NCI-H2029 (cell line): ENCODE measurements at regions not wholly inside any gene's neighbourhood (a gene's known extent, or its start where the extent isn't known, plus 50 kb on each side); places are given as distances from the start of the nearest gene placed in this dataset.
"Not testable (repeated sequence)": the region's sequence is repeated elsewhere in the genome, so short reads cannot be mapped to it uniquely, and the experiment has no call there.

Experiments
- DNase-seq: peaks from one replicate; lab custom pipeline; 2025; lab: John Stamatoyannopoulos, UW

GRCh38 chr14:106410229-106410628 is 883.8 kb downstream of the TMEM121 start:
- DNase-seq = not testable (repeated sequence)

GRCh38 chr14:106414464-106414863 is 888.1 kb downstream of the TMEM121 start:
- no peak for DNase-seq

- DNase-seq = peak; percentile 27
Measured at GRCh38 chr14:106417224-106418049, 891.1 kb downstream of the TMEM121 start.

DNA sequence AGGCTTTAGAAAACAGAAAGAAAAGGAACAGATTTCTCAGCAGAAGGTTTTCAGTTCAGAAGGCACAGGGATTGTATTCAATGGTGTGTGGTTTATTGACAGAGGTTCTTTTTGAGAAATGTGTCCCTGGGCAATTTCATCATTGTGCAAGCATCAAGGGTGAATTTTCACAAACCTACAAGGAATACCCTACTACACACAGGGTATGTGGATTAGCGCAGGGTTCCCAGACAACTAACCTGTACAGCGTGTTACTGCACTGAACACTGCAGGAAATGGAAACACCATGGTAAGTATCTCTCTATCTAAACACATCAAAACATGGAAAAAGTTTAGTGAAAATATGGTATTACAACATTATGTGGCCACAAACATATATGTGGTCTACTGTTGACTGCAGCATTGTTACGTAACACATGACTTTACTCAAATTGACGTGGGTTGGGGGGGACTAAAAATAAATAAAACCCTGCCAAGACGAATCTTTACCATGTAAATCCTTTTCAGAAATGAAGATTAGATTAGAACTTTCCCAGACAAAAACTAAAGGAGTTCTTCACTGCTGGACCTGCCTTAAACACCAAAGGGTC is 893.1 kb downstream of the TMEM121 start:
- DNase-seq = no peak

- not testable (repeated sequence) for DNase-seq
Measured at GRCh38 chr14:106421431-106422033, 895.1 kb downstream of the TMEM121 start.

DNA sequence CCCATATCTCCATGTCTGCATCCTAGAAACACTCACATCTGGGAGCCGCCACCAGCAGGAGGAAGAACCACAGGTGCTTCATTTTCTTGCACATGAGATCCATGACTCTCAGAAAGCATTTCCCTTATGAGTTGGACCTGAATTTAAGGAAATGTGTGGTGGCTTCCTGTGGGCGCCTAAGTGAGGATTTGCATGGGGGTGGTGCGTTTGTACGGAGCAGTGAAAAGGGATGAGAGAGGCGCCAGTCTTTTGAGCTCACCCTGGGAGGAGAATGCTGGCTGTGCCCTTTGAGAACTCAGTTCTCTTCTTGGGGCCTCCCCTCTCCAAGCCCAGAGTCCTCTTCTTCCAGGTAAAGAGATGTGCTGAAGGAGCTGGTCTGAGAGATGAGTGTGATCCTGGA is 895.7 kb downstream of the TMEM121 start:
- DNase-seq = no peak

GRCh38 chr14:106425150-106425549 is 898.8 kb downstream of the TMEM121 start:
- DNase-seq = not testable (repeated sequence)

- no peak for DNase-seq
Measured at GRCh38 chr14:106436310-106436905, 910.0 kb downstream of the TMEM121 start.

- DNase-seq = no peak
Measured at GRCh38 chr14:106442857-106443256, 916.5 kb downstream of the TMEM121 start.

GRCh38 chr14:106455026-106455425 is 928.6 kb downstream of the TMEM121 start:
- DNase-seq = no peak

DNA sequence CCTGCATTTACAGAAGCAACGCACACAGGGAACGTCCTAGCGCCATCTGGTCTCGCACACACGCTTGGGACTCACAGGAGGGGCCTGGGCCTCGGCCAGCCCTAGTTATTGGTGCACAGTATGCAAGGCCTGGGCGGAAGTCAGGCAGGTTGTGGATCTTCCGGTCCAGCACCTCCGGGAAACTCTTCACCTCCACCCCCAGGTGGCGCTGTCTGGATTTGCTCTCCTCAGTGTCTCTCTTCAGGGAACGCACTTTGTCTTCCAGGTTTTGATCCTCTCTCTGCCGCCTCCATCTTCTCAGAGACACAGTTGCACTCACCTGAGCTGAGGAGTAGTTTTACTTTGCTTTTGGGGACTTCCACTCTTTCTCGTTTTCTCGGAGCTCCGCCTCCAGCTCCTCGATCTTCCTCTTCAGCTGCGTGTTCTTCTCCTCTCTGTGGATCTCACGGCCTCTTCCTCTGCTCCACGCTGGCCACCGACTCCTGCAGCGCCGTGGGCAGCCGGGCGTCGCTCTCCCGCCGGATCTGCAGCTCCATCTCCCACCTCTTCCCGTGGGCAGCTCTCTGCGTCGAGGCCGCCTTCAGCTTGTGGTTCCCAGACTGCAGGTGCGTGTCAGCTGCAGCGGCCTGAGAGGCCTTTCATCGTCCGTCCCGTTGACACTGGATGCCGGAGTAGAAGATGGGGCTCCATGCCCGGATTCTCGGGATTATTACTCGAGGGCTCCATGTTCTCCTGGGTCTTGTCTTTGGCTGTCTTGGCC is 933.8 kb downstream of the TMEM121 start:
- DNase-seq = no peak

DNA sequence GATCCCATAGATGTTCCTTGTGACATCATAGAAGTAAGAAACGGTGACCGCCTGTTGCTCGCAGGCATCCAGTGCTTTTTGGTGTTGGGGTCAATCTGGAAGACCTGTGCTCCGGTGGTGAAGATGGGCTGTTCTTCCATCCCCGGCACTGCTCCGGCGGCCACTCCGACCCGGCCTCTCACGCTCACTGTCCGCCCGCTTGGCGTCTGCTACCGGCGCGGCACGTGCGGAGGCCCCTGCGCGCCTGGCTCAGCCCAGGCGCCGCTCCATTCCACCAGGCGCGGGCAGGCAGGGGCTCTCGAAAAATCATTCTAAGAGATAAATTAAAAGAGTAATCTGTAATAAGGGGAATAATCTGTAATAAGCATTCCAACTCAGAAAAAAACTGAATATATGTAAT is 934.5 kb downstream of the TMEM121 start:
- no peak for DNase-seq

DNA sequence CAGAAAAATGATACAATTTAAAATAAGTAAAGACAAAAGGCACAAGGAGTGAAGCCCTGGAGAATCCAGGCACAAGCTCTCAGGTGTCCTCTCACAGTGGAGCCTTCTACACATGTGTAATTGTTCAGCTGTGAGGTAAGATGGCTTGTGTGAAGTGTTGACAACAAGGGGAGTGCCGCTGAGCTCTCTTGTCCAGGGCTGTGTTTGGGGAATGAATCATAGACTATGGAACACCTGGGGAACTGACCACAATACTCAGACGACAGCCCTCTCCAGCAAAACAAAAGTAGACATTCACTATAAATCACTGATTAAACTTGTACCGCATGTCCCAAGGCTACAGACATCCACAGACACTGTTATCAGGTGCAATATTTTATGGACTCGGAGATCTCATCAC is 940.1 kb downstream of the TMEM121 start:
- peak; percentile 55 for DNase-seq

- not testable (repeated sequence) for DNase-seq
Measured at GRCh38 chr14:106468869-106469268, 942.5 kb downstream of the TMEM121 start.

- DNase-seq = not testable (repeated sequence)
Measured at GRCh38 chr14:106470028-106470427, 943.6 kb downstream of the TMEM121 start.

DNA sequence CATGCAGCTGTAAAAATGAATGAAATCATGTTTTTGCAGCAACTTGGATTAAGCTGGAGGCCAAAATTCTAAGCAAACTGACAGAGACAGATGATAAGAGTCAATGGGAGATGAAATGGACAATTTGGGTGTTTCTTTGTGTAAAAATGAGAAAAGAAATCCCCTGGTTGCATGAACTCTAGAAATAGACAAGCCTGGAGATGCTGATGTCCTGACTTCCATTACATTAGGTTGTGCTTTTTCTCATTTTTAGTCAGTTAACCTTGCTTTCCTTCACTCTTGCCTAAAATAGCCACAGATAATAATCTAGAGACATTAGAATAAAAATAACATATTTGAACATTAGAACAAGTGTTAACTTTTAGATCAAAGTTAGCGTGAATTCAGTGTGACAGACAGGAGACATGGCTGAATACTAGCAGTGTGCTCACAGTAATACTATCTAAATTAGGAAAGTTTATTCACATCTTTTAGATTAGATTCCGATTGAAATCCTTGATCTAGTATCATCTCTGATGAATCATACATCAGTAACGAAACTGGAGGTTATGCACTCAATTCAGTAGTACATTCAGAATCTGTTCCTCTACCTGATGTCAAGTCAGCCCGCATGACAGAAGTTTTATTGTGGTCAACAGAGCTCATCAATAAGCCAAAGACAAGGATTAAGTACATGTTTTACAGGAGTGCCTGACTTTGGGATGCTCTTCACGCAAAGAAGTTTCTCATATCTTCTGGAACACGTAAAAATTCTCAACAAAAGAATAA is 948.1 kb downstream of the TMEM121 start:
- DNase-seq = not testable (repeated sequence)

DNA sequence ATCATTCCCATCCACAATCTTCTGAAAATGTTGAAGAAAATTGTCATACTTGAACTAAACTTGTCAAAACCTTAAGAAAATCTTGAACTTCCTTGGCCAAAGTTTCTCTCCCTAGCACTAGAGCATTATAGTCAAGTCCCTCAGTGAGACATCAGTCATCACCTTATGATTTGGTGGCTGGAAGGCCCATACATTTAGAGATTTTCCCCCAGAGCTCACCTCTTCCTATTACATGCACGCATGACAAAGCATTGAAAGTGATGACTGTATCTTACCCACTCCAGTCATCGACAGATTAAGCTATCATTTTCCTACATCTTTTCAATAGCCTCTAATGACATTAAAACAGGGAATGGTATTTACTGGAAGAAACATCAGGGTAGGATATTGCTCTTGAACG is 948.8 kb downstream of the TMEM121 start:
- not testable (repeated sequence) for DNase-seq

DNA sequence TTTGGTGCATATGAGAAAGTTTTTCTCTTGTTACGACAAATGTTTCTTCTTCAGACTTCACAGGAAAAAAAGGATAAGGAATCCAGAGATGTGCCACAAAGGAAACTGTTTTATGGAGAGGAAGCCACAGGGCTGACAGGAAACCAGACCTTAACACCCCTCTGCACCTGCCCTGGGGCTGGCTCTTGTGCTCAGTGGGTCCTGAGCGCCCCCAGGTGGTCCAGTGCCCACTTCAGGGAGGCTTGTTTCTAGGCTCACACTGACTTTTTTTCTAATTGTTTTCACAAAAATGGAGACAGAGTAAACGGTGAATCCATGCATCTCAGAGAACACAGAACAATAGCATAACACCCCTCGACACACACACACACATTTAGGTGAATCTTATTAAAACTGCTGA is 951.2 kb downstream of the TMEM121 start:
- DNase-seq = not testable (repeated sequence)

- DNase-seq = not testable (repeated sequence)
Measured at GRCh38 chr14:106480287-106480686, 953.9 kb downstream of the TMEM121 start.

DNA sequence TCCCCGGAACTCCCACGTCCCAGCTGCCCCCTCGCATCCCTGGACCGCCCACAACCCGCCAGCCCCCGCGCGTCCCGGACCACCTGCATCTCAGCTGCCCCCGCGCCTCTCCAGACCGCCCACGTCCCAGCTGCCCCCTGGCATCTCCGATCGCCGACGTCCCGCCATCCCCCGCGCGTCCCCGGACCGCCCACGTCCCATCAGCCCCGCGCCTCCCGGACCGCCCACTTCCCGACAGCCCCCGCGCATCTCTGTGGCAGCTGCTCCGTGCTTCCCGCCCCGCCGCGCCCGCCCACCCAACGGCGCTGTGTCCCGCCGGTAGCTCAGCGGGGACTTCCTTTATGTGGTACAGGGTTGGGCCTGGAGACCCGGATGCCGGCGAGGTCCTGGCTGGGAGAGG is 955.8 kb downstream of the TMEM121 start:
- not testable (repeated sequence) for DNase-seq

DNA sequence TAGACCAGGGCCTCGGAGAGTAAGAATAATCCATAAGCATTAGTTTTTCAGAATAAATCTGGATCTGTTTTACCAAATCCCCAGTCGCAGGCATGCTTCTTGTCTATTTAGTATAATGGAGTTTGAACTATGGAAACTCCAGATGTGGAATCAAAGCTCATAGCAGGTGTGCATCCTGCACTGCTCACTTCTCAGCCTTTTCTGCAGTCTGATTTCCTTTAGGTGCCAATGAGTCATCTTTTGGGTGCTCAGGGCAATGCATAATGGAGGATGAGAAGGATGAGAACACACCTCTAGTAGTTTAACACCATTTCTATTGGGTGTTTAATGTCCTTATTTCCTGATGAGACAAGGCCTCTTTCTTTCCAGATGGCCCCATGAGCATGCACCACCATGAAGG is 961.2 kb downstream of the TMEM121 start:
- peak; percentile 66 for DNase-seq
